ENCODE measurements at regions not wholly inside any gene's neighbourhood (a gene's known extent, or its start where the extent isn't known, plus 50 kb on each side); places are given as distances from the start of the nearest gene placed in this dataset.

GRCh38 chr11:104306862-104307474, 143.0 kb upstream of the PDGFD start:
- H3K79me2 ChIP-seq (ENCODE audit: insufficient read depth, low read length), result no peaks in the 10 kb centered on the region
- H2AFZ ChIP-seq (ENCODE audit: low read depth, low read length), result no peak overlapping the region
- H3K4me3 ChIP-seq (ENCODE audit: low read depth in 1 of 2, low read length in 2 of 2), result no peak overlapping the region
- no peak for DNase-seq
- H3K9ac ChIP-seq (ENCODE audit: low read depth, low read length), result no peak overlapping the region
- no peaks in the 10 kb centered on the region for H3K9me3 ChIP-seq (ENCODE audit: insufficient read depth, low read length, severe bottlenecking)
- H3K4me2 ChIP-seq (ENCODE audit: insufficient read depth, low read length), result no peak overlapping the region
- H3K27ac ChIP-seq (ENCODE audit: low read length), result no peak overlapping the region
- no peak for ATAC-seq (ENCODE audit: insufficient read depth, low read depth)
- no peaks in the 10 kb centered on the region for H3K27me3 ChIP-seq (ENCODE audit: insufficient read depth, low read length, poor library complexity)
- H4K20me1 ChIP-seq (ENCODE audit: insufficient read depth, low read length), result no peaks in the 10 kb centered on the region
- H3K36me3 ChIP-seq (ENCODE audit: insufficient read depth, low read length), result no peaks in the 10 kb centered on the region
- TF ChIP-seq EZH2 (IDR thresholded peaks at IDR 0.05; ENCODE audit: borderline replicate concordance, low read depth, low read length, severe bottlenecking), result no peak
- TF ChIP-seq CTCF (IDR thresholded peaks at IDR 0.05; ENCODE audit: borderline replicate concordance, extremely low read depth, low read length, poor library complexity, severe bottlenecking), result no peak
- no peaks in the 10 kb centered on the region for H3K4me1 ChIP-seq (ENCODE audit: insufficient read depth, low read length)

GRCh38 chr11:104301776-104302175, 137.8 kb upstream of the PDGFD start:
- Histone ChIP-seq H3K4me3 (ENCODE audit: low read depth in 1 of 2, low read length in 2 of 2) (no peak overlapping the region), H3K27ac (ENCODE audit: low read length) (no peak overlapping the region), H3K9ac (ENCODE audit: low read depth, low read length) (no peak overlapping the region), H3K36me3 (ENCODE audit: insufficient read depth, low read length) (no peaks in the 10 kb centered on the region), H3K4me2 (ENCODE audit: insufficient read depth, low read length) (no peak overlapping the region), H3K9me3 (ENCODE audit: insufficient read depth, low read length, severe bottlenecking) (no peaks in the 10 kb centered on the region), H3K4me1 (ENCODE audit: insufficient read depth, low read length) (no peaks in the 10 kb centered on the region), H2AFZ (ENCODE audit: low read depth, low read length) (no peak overlapping the region), H3K79me2 (ENCODE audit: insufficient read depth, low read length) (no peaks in the 10 kb centered on the region), H3K27me3 (ENCODE audit: insufficient read depth, low read length, poor library complexity) (no peaks in the 10 kb centered on the region), H4K20me1 (ENCODE audit: insufficient read depth, low read length) (no peaks in the 10 kb centered on the region)
- ATAC-seq (ENCODE audit: insufficient read depth, low read depth) (no peak), DNase-seq (no peak)
- TF ChIP-seq CTCF (IDR thresholded peaks at IDR 0.05; ENCODE audit: borderline replicate concordance, extremely low read depth, low read length, poor library complexity, severe bottlenecking) (no peak), EZH2 (IDR thresholded peaks at IDR 0.05; ENCODE audit: borderline replicate concordance, low read depth, low read length, severe bottlenecking) (no peak)

- no peak for TF ChIP-seq CTCF (IDR thresholded peaks at IDR 0.05; ENCODE audit: borderline replicate concordance, extremely low read depth, low read length, poor library complexity, severe bottlenecking)
- TF ChIP-seq EZH2 (IDR thresholded peaks at IDR 0.05; ENCODE audit: borderline replicate concordance, low read depth, low read length, severe bottlenecking), result no peak
- H3K4me3 ChIP-seq (ENCODE audit: low read depth in 1 of 2, low read length in 2 of 2), result no peak overlapping the region
- no peak overlapping the region for H3K27ac ChIP-seq (ENCODE audit: low read length)
- H3K79me2 ChIP-seq (ENCODE audit: insufficient read depth, low read length), result no peaks in the 10 kb centered on the region
- H3K9me3 ChIP-seq (ENCODE audit: insufficient read depth, low read length, severe bottlenecking), result no peaks in the 10 kb centered on the region
- H3K36me3 ChIP-seq (ENCODE audit: insufficient read depth, low read length), result no peaks in the 10 kb centered on the region
- H3K27me3 ChIP-seq (ENCODE audit: insufficient read depth, low read length, poor library complexity), result no peaks in the 10 kb centered on the region
- no peaks in the 10 kb centered on the region for H3K4me1 ChIP-seq (ENCODE audit: insufficient read depth, low read length)
- DNase-seq (no peak), ATAC-seq (ENCODE audit: insufficient read depth, low read depth) (no peak)
- H3K4me2 ChIP-seq (ENCODE audit: insufficient read depth, low read length), result no peak overlapping the region
- H3K9ac ChIP-seq (ENCODE audit: low read depth, low read length), result no peak overlapping the region
- no peaks in the 10 kb centered on the region for H4K20me1 ChIP-seq (ENCODE audit: insufficient read depth, low read length)
- no peak overlapping the region for H2AFZ ChIP-seq (ENCODE audit: low read depth, low read length)
Observed at GRCh38 chr11:104291646-104292045, 127.7 kb upstream of the PDGFD start.

Data from DND-41 (cell line).